Mammary epithelial cell (primary cell): ENCODE measurements at regions not wholly inside any gene's neighbourhood (a gene's known extent, or its start where the extent isn't known, plus 50 kb on each side); places are given as distances from the start of the nearest gene placed in this dataset.

Experiments used
- CTCF ChIP-seq, 2 donors: IDR thresholded peaks in 1 of 2; conservative IDR thresholded peaks in 1 of 2; 2 replicates each; pipeline ENCODE4 v1.5.1; 2011 to 2012; ENCODE audit warnings: inconsistent platforms in 2 of 2, low read length in 2 of 2, mild to moderate bottlenecking in 2 of 2, control low read depth in 1 of 2, low read depth in 1 of 2; ENCODE audit not compliant: insufficient read depth in 1 of 2; ENCODE audit errors: extremely low read depth in 1 of 2
- EZH2 ChIP-seq: IDR thresholded peaks from 2 replicates; pipeline ENCODE4 v1.6.1; 2012; ENCODE audit warnings: low read length, inconsistent platforms, borderline replicate concordance

- TF ChIP-seq CTCF (conservative IDR thresholded peaks at IDR 0.05 in 1 of 2, IDR thresholded peaks at IDR 0.05 in 1 of 2; ENCODE audit: extremely low read depth in 1 of 2, insufficient read depth in 1 of 2, low read depth in 1 of 2, low read length in 2 of 2), result no peak
- no peak for TF ChIP-seq EZH2
Measured at GRCh38 chr2:181138816-181139215, 158.4 kb downstream of the UBE2E3 start.
